Activated CD4-positive, alpha-beta T cell treated with anti-CD3 and anti-CD28 coated beads, Interleukin-2, amount 50 U/mL, for 16 hours (primary cell): ENCODE measurements at regions not wholly inside any gene's neighbourhood (a gene's known extent, or its start where the extent isn't known, plus 50 kb on each side); places are given as distances from the start of the nearest gene placed in this dataset.

ENCODE experiments used
- DNase-seq: peaks from one replicate; pipeline ENCODE4 v3.0.0-alpha.2; 2020

- DNase-seq: no peak
Measured at GRCh38 chr16:86810062-86810461, 231.7 kb downstream of the FOXL1 start.

GRCh38 chr16:86812363-86812970 is 234.1 kb downstream of the FOXL1 start:
- no peak for DNase-seq

- no peak for DNase-seq
Measured at GRCh38 chr16:86814256-86814655, 235.9 kb downstream of the FOXL1 start.

- no peak for DNase-seq
Measured at GRCh38 chr16:86816930-86817625, 238.7 kb downstream of the FOXL1 start.

- DNase-seq: no peak
Measured at GRCh38 chr16:86818671-86819532, 240.6 kb downstream of the FOXL1 start.

- DNase-seq: no peak
Measured at GRCh38 chr16:86819533-86819892, 241.2 kb downstream of the FOXL1 start.

GRCh38 chr16:86821895-86822294 is 243.5 kb downstream of the FOXL1 start:
- no peak for DNase-seq

GRCh38 chr16:86823125-86823524 is 244.8 kb downstream of the FOXL1 start:
- DNase-seq: no peak

GRCh38 chr16:86823888-86824671 is 245.7 kb downstream of the FOXL1 start:
- no peak for DNase-seq

- no peak for DNase-seq
Measured at GRCh38 chr16:86824751-86825296, 246.5 kb downstream of the FOXL1 start.

GRCh38 chr16:86825631-86826030 is 247.3 kb downstream of the FOXL1 start:
- DNase-seq: no peak

GRCh38 chr16:86826941-86827340 is 248.6 kb downstream of the FOXL1 start:
- DNase-seq: no peak

- DNase-seq: no peak
Measured at GRCh38 chr16:86827521-86827920, 249.2 kb downstream of the FOXL1 start.

- no peak for DNase-seq
Measured at GRCh38 chr16:86828202-86828601, 249.9 kb downstream of the FOXL1 start.

GRCh38 chr16:86828653-86829052 is 250.3 kb downstream of the FOXL1 start:
- DNase-seq: no peak

GRCh38 chr16:86831366-86831765 is 253.0 kb downstream of the FOXL1 start:
- no peak for DNase-seq

GRCh38 chr16:86833136-86833535 is 254.8 kb downstream of the FOXL1 start:
- DNase-seq: no peak

- DNase-seq: no peak
Measured at GRCh38 chr16:86834451-86835035, 256.2 kb downstream of the FOXL1 start.

GRCh38 chr16:86835982-86836381 is 257.6 kb downstream of the FOXL1 start:
- DNase-seq: no peak

- no peak for DNase-seq
Measured at GRCh38 chr16:86836503-86837129, 258.3 kb downstream of the FOXL1 start.

GRCh38 chr16:86843812-86844211 is 265.5 kb downstream of the FOXL1 start:
- no peak for DNase-seq

GRCh38 chr16:86844695-86845094 is 266.3 kb downstream of the FOXL1 start:
- DNase-seq: no peak
